ENCODE measurements at regions not wholly inside any gene's neighbourhood (a gene's known extent, or its start where the extent isn't known, plus 50 kb on each side); places are given as distances from the start of the nearest gene placed in this dataset.

- TF ChIP-seq SP1 (IDR thresholded peaks at IDR 0.05): no peak
- TF ChIP-seq SUZ12 (IDR thresholded peaks at IDR 0.05): no peak
- no peak for TF ChIP-seq FOXM1 (IDR thresholded peaks at IDR 0.05; ENCODE audit: borderline replicate concordance)
- TF ChIP-seq ZNF384 (IDR thresholded peaks at IDR 0.05): no peak
- TF ChIP-seq BHLHE40 (IDR thresholded peaks at IDR 0.05; ENCODE audit: borderline replicate concordance): no peak
- no peak for TF ChIP-seq ELF4 (IDR thresholded peaks at IDR 0.05)
- no peak for TF ChIP-seq TARDBP (IDR thresholded peaks at IDR 0.05)
- TF ChIP-seq FOXK2 (IDR thresholded peaks at IDR 0.05): no peak
Measured at GRCh38 chr22:42196454-42196853, 65.8 kb upstream of the CYP2D6 start.
